Ishikawa (cell line): ENCODE measurements at regions not wholly inside any gene's neighbourhood (a gene's known extent, or its start where the extent isn't known, plus 50 kb on each side); places are given as distances from the start of the nearest gene placed in this dataset.

Source experiments
- CEBPB ChIP-seq: IDR thresholded peaks from 2 replicates; pipeline ENCODE4 v1.6.1; 2012
- CREB1 ChIP-seq: IDR thresholded peaks from 2 replicates; pipeline ENCODE4 v1.6.1; 2012; ENCODE audit warnings: low read depth
- EGR1 ChIP-seq: IDR thresholded peaks from 2 replicates; pipeline ENCODE4 v1.6.1; 2012
- EP300 ChIP-seq: IDR thresholded peaks from 2 replicates; pipeline ENCODE4 v1.6.1; 2012; ENCODE audit warnings: borderline replicate concordance
- FOXM1 ChIP-seq: IDR thresholded peaks from 2 replicates; pipeline ENCODE4 v1.6.1; 2012; ENCODE audit warnings: low read depth, borderline replicate concordance
- NFIC ChIP-seq: IDR thresholded peaks from 2 replicates; pipeline ENCODE4 v1.6.1; 2012
- RAD21 ChIP-seq: IDR thresholded peaks from 2 replicates; pipeline ENCODE4 v1.6.1; 2012; ENCODE audit warnings: low read depth
- TAF1 ChIP-seq: IDR thresholded peaks from 2 replicates; pipeline ENCODE4 v1.6.1; 2012; ENCODE audit warnings: low read depth, mild to moderate bottlenecking
- TCF12 ChIP-seq: IDR thresholded peaks from 2 replicates; pipeline ENCODE4 v1.6.1; 2012; ENCODE audit warnings: low read depth
- TEAD4 ChIP-seq: IDR thresholded peaks from 2 replicates; pipeline ENCODE4 v1.6.1; 2012
- YY1 ChIP-seq: IDR thresholded peaks from 2 replicates; pipeline ENCODE4 v1.6.1; 2012; ENCODE audit warnings: low read depth
- ZBTB7A ChIP-seq: IDR thresholded peaks from 2 replicates; pipeline ENCODE4 v1.6.1; 2012; ENCODE audit warnings: low read depth
- TF ChIP-seq, protein P1 (sequence below): IDR thresholded peaks from 2 replicates; pipeline ENCODE4 v1.6.1; 2012
- TF ChIP-seq, protein P2 (sequence below): IDR thresholded peaks from 2 replicates; pipeline ENCODE4 v1.6.1; 2012
- TF ChIP-seq, protein P3 (sequence below): IDR thresholded peaks from 2 replicates; pipeline ENCODE4 v1.6.1; 2012; ENCODE audit warnings: low read depth, mild to moderate bottlenecking

DNA sequence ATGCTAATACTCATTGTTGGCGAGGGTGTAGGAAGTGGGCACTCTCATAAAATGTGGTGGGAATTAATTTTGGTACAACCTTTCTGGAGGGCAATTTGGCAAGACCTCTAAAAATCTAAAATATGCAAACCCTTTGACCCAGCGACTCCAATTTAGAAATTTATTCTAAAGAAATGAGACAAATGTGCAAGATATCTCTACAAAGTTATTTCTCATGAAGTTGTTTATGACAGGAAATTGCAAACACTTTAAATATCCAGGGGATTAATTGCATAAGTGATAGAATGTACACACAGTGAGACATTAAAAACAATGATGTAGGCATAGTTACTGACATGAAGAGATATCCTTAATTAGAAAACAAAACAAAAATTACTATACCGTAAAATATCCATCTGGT lies 246.3 kb upstream of the MAP3K1 start:
- TF ChIP-seq, protein P1, sequence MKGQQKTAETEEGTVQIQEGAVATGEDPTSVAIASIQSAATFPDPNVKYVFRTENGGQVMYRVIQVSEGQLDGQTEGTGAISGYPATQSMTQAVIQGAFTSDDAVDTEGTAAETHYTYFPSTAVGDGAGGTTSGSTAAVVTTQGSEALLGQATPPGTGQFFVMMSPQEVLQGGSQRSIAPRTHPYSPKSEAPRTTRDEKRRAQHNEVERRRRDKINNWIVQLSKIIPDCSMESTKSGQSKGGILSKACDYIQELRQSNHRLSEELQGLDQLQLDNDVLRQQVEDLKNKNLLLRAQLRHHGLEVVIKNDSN, result no peak
- TF ChIP-seq FOXM1 (no peak), CREB1 (no peak), RAD21 (no peak), CEBPB (no peak), NFIC (no peak), EP300 (no peak), EGR1 (no peak), TEAD4 (no peak)
- TF ChIP-seq, protein P2, sequence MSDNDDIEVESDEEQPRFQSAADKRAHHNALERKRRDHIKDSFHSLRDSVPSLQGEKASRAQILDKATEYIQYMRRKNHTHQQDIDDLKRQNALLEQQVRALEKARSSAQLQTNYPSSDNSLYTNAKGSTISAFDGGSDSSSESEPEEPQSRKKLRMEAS, result no peak
- TF ChIP-seq, protein P3, sequence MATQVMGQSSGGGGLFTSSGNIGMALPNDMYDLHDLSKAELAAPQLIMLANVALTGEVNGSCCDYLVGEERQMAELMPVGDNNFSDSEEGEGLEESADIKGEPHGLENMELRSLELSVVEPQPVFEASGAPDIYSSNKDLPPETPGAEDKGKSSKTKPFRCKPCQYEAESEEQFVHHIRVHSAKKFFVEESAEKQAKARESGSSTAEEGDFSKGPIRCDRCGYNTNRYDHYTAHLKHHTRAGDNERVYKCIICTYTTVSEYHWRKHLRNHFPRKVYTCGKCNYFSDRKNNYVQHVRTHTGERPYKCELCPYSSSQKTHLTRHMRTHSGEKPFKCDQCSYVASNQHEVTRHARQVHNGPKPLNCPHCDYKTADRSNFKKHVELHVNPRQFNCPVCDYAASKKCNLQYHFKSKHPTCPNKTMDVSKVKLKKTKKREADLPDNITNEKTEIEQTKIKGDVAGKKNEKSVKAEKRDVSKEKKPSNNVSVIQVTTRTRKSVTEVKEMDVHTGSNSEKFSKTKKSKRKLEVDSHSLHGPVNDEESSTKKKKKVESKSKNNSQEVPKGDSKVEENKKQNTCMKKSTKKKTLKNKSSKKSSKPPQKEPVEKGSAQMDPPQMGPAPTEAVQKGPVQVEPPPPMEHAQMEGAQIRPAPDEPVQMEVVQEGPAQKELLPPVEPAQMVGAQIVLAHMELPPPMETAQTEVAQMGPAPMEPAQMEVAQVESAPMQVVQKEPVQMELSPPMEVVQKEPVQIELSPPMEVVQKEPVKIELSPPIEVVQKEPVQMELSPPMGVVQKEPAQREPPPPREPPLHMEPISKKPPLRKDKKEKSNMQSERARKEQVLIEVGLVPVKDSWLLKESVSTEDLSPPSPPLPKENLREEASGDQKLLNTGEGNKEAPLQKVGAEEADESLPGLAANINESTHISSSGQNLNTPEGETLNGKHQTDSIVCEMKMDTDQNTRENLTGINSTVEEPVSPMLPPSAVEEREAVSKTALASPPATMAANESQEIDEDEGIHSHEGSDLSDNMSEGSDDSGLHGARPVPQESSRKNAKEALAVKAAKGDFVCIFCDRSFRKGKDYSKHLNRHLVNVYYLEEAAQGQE, result no peak

DNA sequence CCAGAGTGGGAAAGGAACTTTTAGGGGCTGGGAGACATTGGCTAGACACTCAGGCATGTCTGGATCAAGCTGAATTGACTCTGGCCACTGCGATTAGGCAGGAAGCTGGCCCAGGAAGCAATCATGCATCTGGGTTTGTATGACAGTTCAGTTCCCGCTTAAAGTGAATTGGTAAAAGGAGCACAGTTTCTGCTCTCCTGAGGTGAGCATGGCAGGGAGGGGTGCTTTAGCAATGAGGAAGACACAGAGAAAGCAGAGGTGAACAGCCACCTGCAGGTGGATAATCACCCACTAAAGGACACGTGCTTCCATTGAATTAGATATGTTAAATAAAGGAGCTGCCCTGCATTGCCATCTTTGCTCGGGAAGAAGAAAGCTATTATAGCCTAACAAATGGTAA lies 248.1 kb upstream of the MAP3K1 start:
- TF ChIP-seq TCF12 (no peak), RAD21 (no peak), ZBTB7A (no peak), FOXM1 (no peak), EGR1 (no peak), TAF1 (no peak), CEBPB (no peak), CREB1 (no peak), TEAD4 (no peak), NFIC (no peak), EP300 (no peak), YY1 (no peak)
- TF ChIP-seq, protein P3, result no peak
- TF ChIP-seq, protein P2, result no peak

DNA sequence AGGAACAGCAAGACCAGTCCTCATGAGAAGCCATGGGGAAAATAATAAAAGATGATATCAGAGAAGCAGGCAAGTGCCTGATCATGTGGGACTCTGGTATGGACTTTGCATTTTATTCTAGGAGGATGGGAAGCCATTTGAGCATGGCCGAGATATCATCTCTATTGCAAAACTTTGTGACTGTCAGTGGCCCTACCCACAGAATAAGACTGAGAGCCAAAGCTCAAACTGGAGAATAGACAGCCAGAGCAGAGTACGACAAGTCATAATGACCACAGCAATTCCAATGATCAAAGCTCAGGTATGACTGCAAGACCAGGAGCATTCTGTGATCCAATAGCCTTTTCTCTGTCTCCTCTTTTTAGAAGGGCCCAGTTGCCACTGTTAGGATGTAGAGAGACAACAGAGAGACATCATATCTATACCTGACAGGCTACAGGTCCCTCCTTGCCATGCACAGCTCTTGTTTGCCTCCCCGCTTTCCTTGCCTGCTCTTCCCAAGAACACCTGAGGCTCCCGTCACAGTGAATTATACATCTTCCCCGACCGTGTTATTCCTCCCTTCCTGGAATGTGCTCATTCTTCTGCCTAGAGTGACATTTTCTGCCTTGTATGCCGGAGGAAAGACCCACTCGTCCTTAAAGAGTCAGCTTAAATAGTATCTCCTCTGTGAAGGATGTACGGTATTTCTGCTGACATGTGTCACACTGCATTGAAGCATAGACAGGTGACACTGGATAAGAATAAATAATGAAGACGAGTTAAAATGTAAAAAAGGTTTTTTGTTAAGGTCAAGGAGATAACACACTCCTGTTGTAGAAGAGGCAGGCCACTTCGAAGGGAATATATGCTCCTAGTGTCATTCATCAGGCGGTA lies 248.7 kb upstream of the MAP3K1 start:
- TF ChIP-seq, protein P1, result no peak
- no peak for TF ChIP-seq CREB1
- no peak for TF ChIP-seq FOXM1
- no peak for TF ChIP-seq NFIC
- no peak for TF ChIP-seq YY1
- TF ChIP-seq EP300, result no peak
- no peak for TF ChIP-seq TCF12
- no peak for TF ChIP-seq CEBPB
- no peak for TF ChIP-seq ZBTB7A
- TF ChIP-seq, protein P2, result no peak
- TF ChIP-seq EGR1, result no peak
- TF ChIP-seq TEAD4, result no peak
- TF ChIP-seq, protein P3, result no peak
- no peak for TF ChIP-seq TAF1
- no peak for TF ChIP-seq RAD21

DNA sequence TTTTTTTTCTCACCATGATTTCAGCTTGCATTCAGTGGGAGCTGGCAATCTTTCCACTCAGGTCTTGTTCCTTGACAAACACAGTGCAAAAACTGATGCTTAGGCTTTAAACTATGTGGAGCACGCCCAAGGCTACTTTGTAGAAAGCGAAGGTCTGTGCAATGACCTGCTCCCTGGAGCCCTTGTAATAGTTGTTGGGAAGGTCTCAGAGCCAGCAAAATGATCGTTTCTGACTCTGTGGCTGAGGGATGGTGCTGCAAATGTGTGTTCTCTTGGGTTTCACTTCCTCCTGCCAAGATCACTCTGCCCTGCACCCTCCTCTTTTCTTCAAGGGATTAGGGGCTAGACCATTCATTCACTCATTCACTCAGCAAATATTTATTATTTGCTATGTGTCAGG lies 249.7 kb upstream of the MAP3K1 start:
- no peak for TF ChIP-seq TEAD4
- TF ChIP-seq NFIC, result no peak
- TF ChIP-seq CEBPB, result no peak
